Iris pigment epithelial cell (primary cell): ENCODE measurements at regions not wholly inside any gene's neighbourhood (a gene's known extent, or its start where the extent isn't known, plus 50 kb on each side); places are given as distances from the start of the nearest gene placed in this dataset.
"Not testable (repeated sequence)": the region's sequence is repeated elsewhere in the genome, so short reads cannot be mapped to it uniquely, and the experiment has no call there.

Experiments
- DNase-seq: peaks from one replicate; pipeline ENCODE4 v3.0.0-alpha.2; 2011; ENCODE audit warnings: low read depth

- no peak for DNase-seq
Observed at GRCh38 chr15:29511663-29512062, 242.0 kb upstream of the NSMCE3 start.

- DNase-seq = not testable (repeated sequence)
Observed at GRCh38 chr15:29505535-29505934, 235.9 kb upstream of the NSMCE3 start.

GRCh38 chr15:29490747-29491471 is 221.3 kb upstream of the NSMCE3 start:
- DNase-seq = no peak

- DNase-seq = no peak
Observed at GRCh38 chr15:29480949-29481348, 211.3 kb upstream of the NSMCE3 start.

- no peak for DNase-seq
Observed at GRCh38 chr15:29480278-29480677, 210.7 kb upstream of the NSMCE3 start.

GRCh38 chr15:29477256-29477655 is 207.6 kb upstream of the NSMCE3 start:
- no peak for DNase-seq

GRCh38 chr15:29476503-29477080 is 207.0 kb upstream of the NSMCE3 start:
- no peak for DNase-seq

- DNase-seq = no peak
Observed at GRCh38 chr15:29475096-29475495, 205.5 kb upstream of the NSMCE3 start.

- DNase-seq = no peak
Observed at GRCh38 chr15:29473621-29474105, 204.0 kb upstream of the NSMCE3 start.

- no peak for DNase-seq
Observed at GRCh38 chr15:29472901-29473445, 203.4 kb upstream of the NSMCE3 start.

- DNase-seq = no peak
Observed at GRCh38 chr15:29471757-29472156, 202.1 kb upstream of the NSMCE3 start.

GRCh38 chr15:29471306-29471705 is 201.7 kb upstream of the NSMCE3 start:
- DNase-seq = no peak

- DNase-seq = no peak
Observed at GRCh38 chr15:29470794-29471193, 201.2 kb upstream of the NSMCE3 start.

- no peak for DNase-seq
Observed at GRCh38 chr15:29470311-29470710, 200.7 kb upstream of the NSMCE3 start.

GRCh38 chr15:29468899-29469298 is 199.3 kb upstream of the NSMCE3 start:
- DNase-seq = no peak

- DNase-seq = no peak
Observed at GRCh38 chr15:29467091-29467490, 197.5 kb upstream of the NSMCE3 start.

- DNase-seq = no peak
Observed at GRCh38 chr15:29466292-29466691, 196.7 kb upstream of the NSMCE3 start.

- no peak for DNase-seq
Observed at GRCh38 chr15:29465816-29466215, 196.2 kb upstream of the NSMCE3 start.

- no peak for DNase-seq
Observed at GRCh38 chr15:29465196-29465595, 195.6 kb upstream of the NSMCE3 start.

GRCh38 chr15:29461877-29462276 is 192.3 kb upstream of the NSMCE3 start:
- no peak for DNase-seq

GRCh38 chr15:29458361-29458760 is 188.7 kb upstream of the NSMCE3 start:
- no peak for DNase-seq

- DNase-seq = peak; percentile 8
Observed at GRCh38 chr15:29457729-29458128, 188.1 kb upstream of the NSMCE3 start.

- no peak for DNase-seq
Observed at GRCh38 chr15:29456964-29457363, 187.3 kb upstream of the NSMCE3 start.

- DNase-seq = no peak
Observed at GRCh38 chr15:29456255-29456654, 186.6 kb upstream of the NSMCE3 start.
